NOMO-1 treated with DMSO at 0.1 percent for 48 hours (cell line): ENCODE measurements at regions not wholly inside any gene's neighbourhood (a gene's known extent, or its start where the extent isn't known, plus 50 kb on each side); places are given as distances from the start of the nearest gene placed in this dataset.
"Not testable (repeated sequence)": the region's sequence is repeated elsewhere in the genome, so short reads cannot be mapped to it uniquely, and the experiment has no call there.

Experiments used
- DNase-seq: peaks from one replicate; lab custom pipeline; 2025; ENCODE audit not compliant: unreplicated experiment; lab: John Stamatoyannopoulos, UW

- DNase-seq = no peak
These were observed 990.9 kb downstream of the EPHA7 start for GRCh38 chr6:92428448-92428847.

GRCh38 chr6:92427453-92427852, 991.9 kb downstream of the EPHA7 start:
- DNase-seq = no peak

- no peak for DNase-seq
These were observed 1003.7 kb downstream of the EPHA7 start for GRCh38 chr6:92415656-92416055.

- DNase-seq = no peak
These were observed 1011.0 kb downstream of the EPHA7 start for GRCh38 chr6:92408350-92408749.

- DNase-seq = no peak
These were observed 1015.1 kb downstream of the EPHA7 start for GRCh38 chr6:92404281-92404680.

GRCh38 chr6:92399911-92400310, 1019.4 kb downstream of the EPHA7 start:
- DNase-seq = no peak

DNA sequence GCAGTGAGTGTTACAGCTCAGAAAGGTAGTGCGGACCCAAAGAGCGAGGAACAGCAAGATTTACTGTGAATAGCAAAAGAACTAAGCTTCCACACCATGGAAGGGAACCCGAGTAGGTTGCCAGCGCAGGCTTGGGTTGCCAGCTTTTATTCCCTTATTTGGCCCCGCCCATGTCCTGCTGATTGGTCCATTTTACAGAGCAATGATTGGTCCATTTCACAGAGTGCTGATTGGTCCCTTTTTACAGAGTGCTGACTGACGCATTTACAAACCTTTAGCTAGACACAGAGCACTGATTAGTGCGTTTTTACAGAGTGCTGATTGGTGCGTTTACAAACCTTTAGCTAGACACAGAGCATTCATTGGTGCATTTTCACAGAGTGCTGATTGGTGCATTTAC, 1030.7 kb downstream of the EPHA7 start:
- DNase-seq = not testable (repeated sequence)

- DNase-seq = no peak
These were observed 1038.4 kb downstream of the EPHA7 start for GRCh38 chr6:92380803-92381601.

DNA sequence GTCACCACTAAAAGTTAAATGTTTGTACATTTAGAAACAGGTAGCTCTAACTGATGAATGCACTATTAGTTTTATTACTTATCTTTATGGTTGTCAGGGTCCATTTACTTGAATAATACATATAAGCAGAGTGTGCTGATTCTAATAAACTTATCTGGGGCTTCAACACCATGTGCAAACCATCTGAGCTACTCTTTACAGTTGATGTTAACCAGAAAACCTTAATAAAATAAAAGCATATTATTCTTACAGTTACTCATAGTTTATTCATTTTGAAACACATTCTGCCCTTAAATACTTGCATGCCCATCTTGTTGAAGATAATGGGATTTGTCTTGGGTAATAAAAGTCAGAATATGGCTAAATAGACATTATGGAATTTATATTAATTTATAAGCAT, 1042.2 kb downstream of the EPHA7 start:
- DNase-seq = no peak

GRCh38 chr6:92376691-92377090, 1042.7 kb downstream of the EPHA7 start:
- no peak for DNase-seq

- no peak for DNase-seq
These were observed 1047.8 kb downstream of the EPHA7 start for GRCh38 chr6:92371211-92372208.

DNA sequence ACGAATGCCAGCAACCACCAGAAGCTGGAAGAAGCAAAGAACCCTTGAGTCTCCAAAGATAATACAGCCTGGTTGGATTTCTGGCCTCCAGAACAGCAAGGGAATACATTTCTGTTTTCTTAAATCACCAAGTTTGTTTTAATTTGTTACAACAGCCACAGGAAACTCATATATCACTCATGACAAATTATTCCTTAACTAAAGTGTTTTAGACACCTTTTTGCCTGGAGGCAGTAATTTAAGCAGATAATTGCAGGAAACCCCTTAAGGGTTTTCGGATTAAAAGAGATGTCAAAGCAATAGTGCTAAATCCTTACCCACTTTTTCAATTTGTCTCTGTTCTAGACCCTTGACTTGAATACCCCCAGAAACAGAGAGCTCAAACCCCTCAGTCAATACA, 1050.0 kb downstream of the EPHA7 start:
- DNase-seq = no peak

- DNase-seq = no peak
These were observed 1054.3 kb downstream of the EPHA7 start for GRCh38 chr6:92364948-92365541.

DNA sequence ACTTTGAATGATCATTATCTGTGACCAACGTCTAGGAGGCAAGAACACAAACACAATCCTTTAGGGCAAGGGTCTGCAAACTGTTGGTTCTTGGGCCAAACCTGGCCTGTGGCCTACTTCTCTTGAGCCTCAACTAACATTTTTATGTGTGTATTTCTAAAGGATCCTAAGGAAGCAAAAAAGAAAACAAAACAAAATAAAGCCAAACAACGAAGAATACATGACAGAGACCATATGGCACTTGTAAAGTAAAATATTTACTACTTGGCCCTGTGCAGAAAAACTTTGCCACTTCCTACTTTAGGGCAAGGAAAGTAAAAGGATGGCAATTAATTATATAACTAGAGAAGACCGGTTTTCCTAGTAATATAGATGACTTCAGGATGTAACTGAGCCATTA, 1056.2 kb downstream of the EPHA7 start:
- DNase-seq = no peak

DNA sequence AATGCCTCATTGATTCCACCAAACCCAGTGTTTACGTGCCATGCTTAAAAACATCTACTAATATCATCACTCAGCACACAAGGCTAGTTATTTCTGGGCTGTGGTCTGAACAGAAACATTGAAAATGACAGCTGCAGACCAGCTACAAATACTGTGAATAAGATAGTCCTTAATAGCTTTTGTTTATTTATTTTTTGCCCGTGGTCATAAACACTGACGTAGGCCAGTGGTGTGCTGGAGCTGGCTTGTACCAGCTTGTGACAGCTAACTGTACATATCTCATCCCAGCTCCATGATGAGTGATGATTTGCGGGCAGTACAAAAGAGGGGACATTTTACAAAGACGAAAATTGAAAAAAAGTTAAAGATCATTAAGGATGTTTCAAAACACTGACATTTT, 1057.0 kb downstream of the EPHA7 start:
- no peak for DNase-seq

GRCh38 chr6:92361990-92362389, 1057.4 kb downstream of the EPHA7 start:
- DNase-seq = no peak

- DNase-seq = no peak
These were observed 1065.0 kb downstream of the EPHA7 start for GRCh38 chr6:92354270-92354829.

DNA sequence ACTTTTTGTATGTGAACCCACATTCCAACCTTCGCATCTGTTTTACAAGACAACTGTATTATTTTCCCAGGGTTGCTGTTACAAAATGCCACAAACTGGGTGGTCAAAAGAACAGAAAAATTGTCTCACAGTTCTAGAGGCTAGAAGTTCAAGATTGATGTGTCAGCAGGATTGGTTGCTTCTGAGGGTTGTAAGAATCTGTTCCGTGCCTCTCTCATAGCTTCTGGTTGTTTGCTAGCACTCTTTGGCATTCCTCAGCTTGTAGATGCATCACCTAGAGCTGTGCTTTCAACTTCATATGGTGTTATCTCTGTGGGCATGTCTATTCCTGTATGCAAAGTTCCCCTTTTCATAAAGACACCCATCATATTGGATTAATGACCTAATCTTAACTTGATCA, 1067.2 kb downstream of the EPHA7 start:
- DNase-seq = no peak

- no peak for DNase-seq
These were observed 1078.2 kb downstream of the EPHA7 start for GRCh38 chr6:92341201-92341600.

DNA sequence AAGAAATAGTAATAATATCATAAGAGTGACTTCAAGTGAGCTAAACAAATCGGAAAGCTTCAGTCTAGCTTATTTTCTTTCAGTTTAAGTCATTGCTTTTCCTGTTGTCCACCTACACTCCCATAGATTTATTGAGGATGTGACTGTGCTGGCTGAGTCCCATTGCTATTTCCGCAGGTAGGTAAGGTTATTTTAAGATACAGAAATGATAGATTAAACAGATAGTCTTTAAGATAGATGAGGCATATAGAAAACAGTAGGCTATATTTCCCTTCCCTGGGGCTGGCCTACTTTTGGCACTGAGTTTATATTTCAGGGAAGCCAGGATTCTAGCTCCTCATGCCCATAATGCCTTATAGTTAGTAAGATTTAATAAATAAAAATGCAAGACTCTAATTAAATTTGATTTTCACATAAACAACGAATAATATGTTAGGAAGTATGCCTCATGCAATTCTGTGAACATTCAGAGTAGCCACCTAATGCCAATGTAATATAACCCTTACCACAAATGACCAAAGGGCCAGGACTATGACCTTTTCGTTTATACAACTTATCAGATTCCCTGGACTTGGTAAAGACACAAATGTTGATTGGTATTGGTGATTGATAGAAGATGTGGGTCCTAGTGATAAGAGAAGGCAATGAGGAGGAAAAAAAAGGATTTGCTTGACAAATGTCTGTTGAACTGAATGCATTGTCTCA, 1079.3 kb downstream of the EPHA7 start:
- no peak for DNase-seq

GRCh38 chr6:92337571-92337970, 1081.8 kb downstream of the EPHA7 start:
- no peak for DNase-seq
